Liver (tissue), 8 donors: ENCODE measurements at regions not wholly inside any gene's neighbourhood (a gene's known extent, or its start where the extent isn't known, plus 50 kb on each side); places are given as distances from the start of the nearest gene placed in this dataset.

Experiments used
- DNase-seq: peaks from one replicate; pipeline ENCODE4 v3.0.0-alpha.2; 2017; ENCODE audit warnings: low spot score
- H3K27ac ChIP-seq, 2 donors: one replicate each; pipeline ENCODE4 v1.7.0; 2013; ENCODE audit warnings: inconsistent platforms in 2 of 2, low read length in 2 of 2, control low read depth in 1 of 2, low read depth in 1 of 2, mild to moderate bottlenecking in 1 of 2
- H3K27me3 ChIP-seq, 4 donors: one replicate each; pipeline versions ENCODE4 v1.6.1 to v1.7.0; 2013; ENCODE audit warnings: low read length in 3 of 4, inconsistent platforms in 1 of 4, mild to moderate bottlenecking in 1 of 4, moderate library complexity in 1 of 4; ENCODE audit not compliant: control insufficient read depth in 4 of 4, insufficient read depth in 4 of 4
- H3K36me3 ChIP-seq, 4 donors: one replicate each; pipeline versions ENCODE4 v1.6.1 to v1.7.0; 2013; ENCODE audit warnings: low read length in 3 of 4, mild to moderate bottlenecking in 3 of 4, low read depth in 1 of 4, moderate library complexity in 1 of 4; ENCODE audit not compliant: control insufficient read depth in 4 of 4, insufficient read depth in 3 of 4
- H3K4me1 ChIP-seq, 4 donors: one replicate each; pipeline versions ENCODE4 v1.6.1 to v1.7.0; 2013; ENCODE audit warnings: low read length in 3 of 4, mild to moderate bottlenecking in 3 of 4, moderate library complexity in 1 of 4; ENCODE audit not compliant: control insufficient read depth in 4 of 4, insufficient read depth in 4 of 4
- H3K4me3 ChIP-seq, 3 donors: one replicate each; pipeline versions ENCODE4 v1.6.1 to v1.7.0; 2013; ENCODE audit warnings: low read length in 3 of 3, control low read depth in 1 of 3, low read depth in 1 of 3, mild to moderate bottlenecking in 1 of 3
- H3K9ac ChIP-seq, 2 donors: one replicate each; pipeline ENCODE4 v1.7.0; 2013; ENCODE audit warnings: low read length in 2 of 2, mild to moderate bottlenecking in 2 of 2, moderate library complexity in 2 of 2, control low read depth in 1 of 2, low read depth in 1 of 2
- H3K9me3 ChIP-seq, 4 donors: one replicate each; pipeline versions ENCODE4 v1.6.1 to v1.7.0; 2013; ENCODE audit warnings: low read length in 3 of 4; ENCODE audit not compliant: control insufficient read depth in 4 of 4
- EGR1 ChIP-seq, 2 donors: IDR thresholded peaks; 2 replicates each; pipeline ENCODE4 v1.6.1; 2016 to 2018; ENCODE audit warnings: antibody characterized with exemption in 2 of 2, low read depth in 2 of 2
- FOXA1 ChIP-seq: IDR thresholded peaks from 2 replicates; pipeline ENCODE4 v1.6.1; 2016; ENCODE audit warnings: antibody characterized with exemption
- FOXA2 ChIP-seq: IDR thresholded peaks from 2 replicates; pipeline ENCODE4 v1.6.1; 2016; ENCODE audit warnings: antibody characterized with exemption
- GABPA ChIP-seq, 2 donors: IDR thresholded peaks in 1 of 2; conservative IDR thresholded peaks in 1 of 2; 2 replicates each; pipeline ENCODE4 v1.6.1; 2016; ENCODE audit warnings: antibody characterized with exemption in 2 of 2, mild to moderate bottlenecking in 1 of 2, moderate library complexity in 1 of 2
- HNF4A ChIP-seq, 2 donors: conservative IDR thresholded peaks; 2 replicates each; pipeline ENCODE4 v1.6.1; 2016; ENCODE audit warnings: antibody characterized with exemption in 2 of 2, mild to moderate bottlenecking in 2 of 2
- HNF4G ChIP-seq: IDR thresholded peaks from 2 replicates; pipeline ENCODE4 v1.6.1; 2016; ENCODE audit warnings: antibody characterized with exemption
- JUND ChIP-seq, 2 donors: IDR thresholded peaks; 2 replicates each; pipeline ENCODE4 v1.6.1; 2016; ENCODE audit warnings: antibody characterized with exemption in 2 of 2
- NR2F2 ChIP-seq: IDR thresholded peaks from 2 replicates; pipeline ENCODE4 v1.6.1; 2016; ENCODE audit warnings: antibody characterized with exemption
- RXRA ChIP-seq, 2 donors: IDR thresholded peaks; 2 replicates each; pipeline ENCODE4 v1.6.1; 2017 to 2018; ENCODE audit warnings: antibody characterized with exemption in 2 of 2, mild to moderate bottlenecking in 1 of 2
- SP1 ChIP-seq: IDR thresholded peaks from 2 replicates; pipeline ENCODE4 v1.6.1; 2018; ENCODE audit warnings: antibody characterized with exemption, mild to moderate bottlenecking
- TAF1 ChIP-seq: conservative IDR thresholded peaks from 2 replicates; pipeline ENCODE4 v1.6.1; 2016; ENCODE audit warnings: antibody characterized with exemption, mild to moderate bottlenecking
- YY1 ChIP-seq: IDR thresholded peaks from 2 replicates; pipeline ENCODE4 v1.6.1; 2016; ENCODE audit warnings: antibody characterized with exemption, mild to moderate bottlenecking
- WGBS: extraction: QIAGEN DNeasy Blood & Tissue Kit; methylation state at CpG from one replicate; pipeline ENCODE4 v1.1.7; 2013; 5-methylcytosine and 5-hydroxymethylcytosine counted together
- TF ChIP-seq, protein P1 (sequence below): IDR thresholded peaks from 2 replicates; pipeline ENCODE4 v1.6.1; 2016; ENCODE audit warnings: antibody characterized with exemption
- TF ChIP-seq, protein P2 (sequence below): IDR thresholded peaks from 2 replicates; pipeline ENCODE4 v1.6.1; 2016; ENCODE audit warnings: antibody characterized with exemption
- TF ChIP-seq, protein P3 (sequence below): fragments of 150-350 bp; IDR thresholded peaks from 2 replicates; pipeline ENCODE4 v1.5.1; 2017; ENCODE audit warnings: improper control_type of control experiment, low read depth, low read length; ENCODE audit not compliant: missing input control
- TF ChIP-seq, protein P4 (sequence below): IDR thresholded peaks from 2 replicates; pipeline ENCODE4 v1.6.1; 2016; ENCODE audit warnings: antibody characterized with exemption
- donor health status: healthy.
- donor health status: healthy.
- donor health status: healthy.
- donor health status: healthy.
- donor health status: healthy.

DNA sequence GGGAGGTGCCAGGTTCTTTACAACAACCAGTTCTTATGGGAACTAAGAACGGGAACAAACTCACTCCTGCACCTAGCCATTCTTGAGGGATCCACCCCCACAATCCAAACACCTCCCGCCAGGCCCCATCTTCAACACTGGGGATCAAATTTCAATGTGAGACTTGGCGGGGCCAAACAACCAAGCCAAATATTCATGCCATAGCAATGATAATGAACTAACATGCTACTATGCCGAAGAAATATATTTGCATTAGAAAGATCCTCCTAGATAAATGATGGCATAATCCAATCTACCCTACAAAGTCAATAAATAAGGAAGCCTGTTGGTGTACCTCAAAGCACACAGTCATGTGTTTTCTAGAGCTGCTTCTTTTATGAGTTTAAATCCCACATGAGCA, 57.6 kb downstream of the CCDC71L start:
- no peak overlapping the region for H3K9ac ChIP-seq
- 84% methylated on average over 4 of the region's 4 CpGs for WGBS
- no peak for DNase-seq
- TF ChIP-seq EGR1 (IDR thresholded peaks at IDR 0.05; ENCODE audit: low read depth in 2 of 2) = no peak
- no peak for TF ChIP-seq TAF1
- TF ChIP-seq NR2F2 = no peak
- TF ChIP-seq, protein P1, sequence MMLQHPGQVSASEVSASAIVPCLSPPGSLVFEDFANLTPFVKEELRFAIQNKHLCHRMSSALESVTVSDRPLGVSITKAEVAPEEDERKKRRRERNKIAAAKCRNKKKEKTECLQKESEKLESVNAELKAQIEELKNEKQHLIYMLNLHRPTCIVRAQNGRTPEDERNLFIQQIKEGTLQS = no peak
- TF ChIP-seq, protein P2, sequence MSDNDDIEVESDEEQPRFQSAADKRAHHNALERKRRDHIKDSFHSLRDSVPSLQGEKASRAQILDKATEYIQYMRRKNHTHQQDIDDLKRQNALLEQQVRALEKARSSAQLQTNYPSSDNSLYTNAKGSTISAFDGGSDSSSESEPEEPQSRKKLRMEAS = no peak
- no peak for TF ChIP-seq HNF4G
- no peaks in the 10 kb centered on the region for H3K9me3 ChIP-seq
- no peaks in the 10 kb centered on the region for H3K27me3 ChIP-seq
- H3K27ac ChIP-seq = no peak overlapping the region
- no peaks in the 10 kb centered on the region for H3K36me3 ChIP-seq
- no peak overlapping the region for H3K4me3 ChIP-seq
- no peaks in the 10 kb centered on the region for H3K4me1 ChIP-seq

DNA sequence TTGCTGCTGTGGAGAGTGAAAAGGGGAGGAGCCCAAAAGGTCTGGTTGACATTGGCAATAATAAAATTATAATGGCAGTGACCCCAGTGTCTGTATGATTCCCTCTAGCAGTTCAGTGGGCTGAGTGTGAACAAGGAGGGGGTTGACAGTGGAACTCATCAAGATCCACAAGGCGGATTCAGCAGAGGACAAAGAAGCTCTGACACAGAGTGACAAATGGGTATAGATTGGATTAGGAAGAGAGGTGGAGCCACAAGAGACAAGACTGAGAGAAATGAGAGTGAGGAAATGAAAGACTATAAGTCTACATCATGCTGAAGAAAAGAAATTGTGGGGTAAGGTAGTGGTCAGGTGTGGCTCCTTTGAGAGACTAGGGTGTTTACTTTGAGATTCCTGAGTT, 58.9 kb downstream of the CCDC71L start:
- H3K27me3 ChIP-seq = no peaks in the 10 kb centered on the region
- H3K4me3 ChIP-seq = no peak overlapping the region
- H3K9ac ChIP-seq = no peak overlapping the region
- DNase-seq = no peak
- 97% methylated on average over 1 of the region's 1 CpG for WGBS
- H3K4me1 ChIP-seq = peaks cover 0 to 3% (median 0%) of the 10 kb centered on the region in 4 donors
- no peaks in the 10 kb centered on the region for H3K9me3 ChIP-seq
- no peak for TF ChIP-seq FOXA2
- TF ChIP-seq EGR1 (IDR thresholded peaks at IDR 0.05; ENCODE audit: low read depth in 2 of 2) = no peak
- TF ChIP-seq HNF4G = no peak
- TF ChIP-seq, protein P3, sequence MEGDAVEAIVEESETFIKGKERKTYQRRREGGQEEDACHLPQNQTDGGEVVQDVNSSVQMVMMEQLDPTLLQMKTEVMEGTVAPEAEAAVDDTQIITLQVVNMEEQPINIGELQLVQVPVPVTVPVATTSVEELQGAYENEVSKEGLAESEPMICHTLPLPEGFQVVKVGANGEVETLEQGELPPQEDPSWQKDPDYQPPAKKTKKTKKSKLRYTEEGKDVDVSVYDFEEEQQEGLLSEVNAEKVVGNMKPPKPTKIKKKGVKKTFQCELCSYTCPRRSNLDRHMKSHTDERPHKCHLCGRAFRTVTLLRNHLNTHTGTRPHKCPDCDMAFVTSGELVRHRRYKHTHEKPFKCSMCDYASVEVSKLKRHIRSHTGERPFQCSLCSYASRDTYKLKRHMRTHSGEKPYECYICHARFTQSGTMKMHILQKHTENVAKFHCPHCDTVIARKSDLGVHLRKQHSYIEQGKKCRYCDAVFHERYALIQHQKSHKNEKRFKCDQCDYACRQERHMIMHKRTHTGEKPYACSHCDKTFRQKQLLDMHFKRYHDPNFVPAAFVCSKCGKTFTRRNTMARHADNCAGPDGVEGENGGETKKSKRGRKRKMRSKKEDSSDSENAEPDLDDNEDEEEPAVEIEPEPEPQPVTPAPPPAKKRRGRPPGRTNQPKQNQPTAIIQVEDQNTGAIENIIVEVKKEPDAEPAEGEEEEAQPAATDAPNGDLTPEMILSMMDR = no peak
- TF ChIP-seq, protein P4, sequence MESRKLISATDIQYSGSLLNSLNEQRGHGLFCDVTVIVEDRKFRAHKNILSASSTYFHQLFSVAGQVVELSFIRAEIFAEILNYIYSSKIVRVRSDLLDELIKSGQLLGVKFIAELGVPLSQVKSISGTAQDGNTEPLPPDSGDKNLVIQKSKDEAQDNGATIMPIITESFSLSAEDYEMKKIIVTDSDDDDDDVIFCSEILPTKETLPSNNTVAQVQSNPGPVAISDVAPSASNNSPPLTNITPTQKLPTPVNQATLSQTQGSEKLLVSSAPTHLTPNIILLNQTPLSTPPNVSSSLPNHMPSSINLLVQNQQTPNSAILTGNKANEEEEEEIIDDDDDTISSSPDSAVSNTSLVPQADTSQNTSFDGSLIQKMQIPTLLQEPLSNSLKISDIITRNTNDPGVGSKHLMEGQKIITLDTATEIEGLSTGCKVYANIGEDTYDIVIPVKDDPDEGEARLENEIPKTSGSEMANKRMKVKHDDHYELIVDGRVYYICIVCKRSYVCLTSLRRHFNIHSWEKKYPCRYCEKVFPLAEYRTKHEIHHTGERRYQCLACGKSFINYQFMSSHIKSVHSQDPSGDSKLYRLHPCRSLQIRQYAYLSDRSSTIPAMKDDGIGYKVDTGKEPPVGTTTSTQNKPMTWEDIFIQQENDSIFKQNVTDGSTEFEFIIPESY = no peak
- no peak for TF ChIP-seq RXRA (IDR thresholded peaks at IDR 0.05)
- no peak for TF ChIP-seq JUND (IDR thresholded peaks at IDR 0.05)
- H3K36me3 ChIP-seq = no peaks in the 10 kb centered on the region
- H3K27ac ChIP-seq = no peak overlapping the region

DNA sequence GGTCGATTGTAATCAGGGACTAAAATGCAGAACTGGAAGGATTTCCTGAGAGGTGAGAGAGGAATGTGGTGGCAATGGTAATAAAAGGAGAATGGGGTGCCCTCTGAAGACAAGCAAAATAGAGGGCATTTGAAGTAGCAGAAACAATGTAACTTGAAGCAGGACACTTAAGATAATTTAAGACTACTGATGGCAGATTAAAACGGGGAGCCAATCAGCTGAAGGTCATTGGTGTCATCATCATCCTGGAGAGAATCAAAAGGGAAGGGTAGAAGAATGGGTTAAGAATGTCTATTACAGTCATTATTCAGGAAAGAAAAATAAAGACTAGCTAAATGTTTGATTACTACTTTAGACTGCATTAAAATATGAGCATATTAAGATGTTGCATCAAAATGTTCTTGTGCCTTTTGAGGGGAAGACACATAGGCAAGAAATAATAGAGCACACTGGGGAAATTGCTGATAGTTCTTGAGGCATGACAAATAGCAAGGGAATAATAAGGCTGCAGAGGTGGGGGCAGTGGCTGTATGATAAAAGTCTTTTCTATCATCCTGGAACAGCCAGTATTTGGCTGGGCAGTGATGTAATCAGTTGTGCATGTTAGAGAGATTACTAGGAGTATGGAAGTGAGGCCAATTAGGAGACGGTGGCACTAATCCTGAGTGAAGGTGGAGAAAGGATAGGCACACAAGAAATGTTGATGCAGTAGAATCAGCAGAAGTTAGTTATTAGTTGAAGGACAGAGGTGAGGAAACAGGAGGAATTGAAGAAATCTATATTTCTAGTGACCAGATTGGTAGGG, 60.2 kb downstream of the CCDC71L start:
- no peak for DNase-seq
- TF ChIP-seq HNF4G = no peak
- TF ChIP-seq, protein P3 = no peak
- TF ChIP-seq, protein P4 = no peak
- no peak for TF ChIP-seq HNF4A (conservative IDR thresholded peaks at IDR 0.05)
- no peak for TF ChIP-seq YY1
- TF ChIP-seq JUND (IDR thresholded peaks at IDR 0.05) = no peak
- TF ChIP-seq, protein P2 = no peak
- TF ChIP-seq RXRA (IDR thresholded peaks at IDR 0.05) = no peak
- TF ChIP-seq EGR1 (IDR thresholded peaks at IDR 0.05; ENCODE audit: low read depth in 2 of 2) = no peak
- TF ChIP-seq GABPA (IDR thresholded peaks at IDR 0.05 in 1 of 2, conservative IDR thresholded peaks at IDR 0.05 in 1 of 2) = no peak
- TF ChIP-seq, protein P1 = no peak
- TF ChIP-seq SP1 = no peak
- TF ChIP-seq TAF1 = no peak
- TF ChIP-seq NR2F2 = no peak
- TF ChIP-seq FOXA2 = no peak
- TF ChIP-seq FOXA1 = no peak

More for the DNA sequence above, 60.2 kb downstream of the CCDC71L start:
- Histone ChIP-seq H3K27me3 (no peaks in the 10 kb centered on the region), H3K27ac (no peak overlapping the region), H3K9me3 (no peaks in the 10 kb centered on the region), H3K4me1 (peaks cover 0 to 3% (median 0%) of the 10 kb centered on the region in 4 donors), H3K4me3 (no peak overlapping the region), H3K36me3 (no peaks in the 10 kb centered on the region), H3K9ac (no peak overlapping the region)
- WGBS = 85% methylated on average over 3 of the region's 3 CpGs
